SH-SY5Y (cell line): ENCODE measurements at regions not wholly inside any gene's neighbourhood (a gene's known extent, or its start where the extent isn't known, plus 50 kb on each side); places are given as distances from the start of the nearest gene placed in this dataset.

Source experiments
- GATA2 ChIP-seq: IDR thresholded peaks from 2 replicates; pipeline ENCODE4 v1.6.1; 2011; ENCODE audit warnings: mild to moderate bottlenecking, low read depth, low read length
- GATA3 ChIP-seq: IDR thresholded peaks from 2 replicates; pipeline ENCODE4 v1.6.1; 2011; ENCODE audit warnings: low read depth, mild to moderate bottlenecking, low read length, moderate library complexity

- TF ChIP-seq GATA3, result no peak
- no peak for TF ChIP-seq GATA2
These were observed 468.4 kb upstream of the UBE2E2 start for GRCh38 chr3:22734756-22735155.
